Glomerular endothelial cell (primary cell): ENCODE measurements at regions not wholly inside any gene's neighbourhood (a gene's known extent, or its start where the extent isn't known, plus 50 kb on each side); places are given as distances from the start of the nearest gene placed in this dataset.
"Not testable (repeated sequence)": the region's sequence is repeated elsewhere in the genome, so short reads cannot be mapped to it uniquely, and the experiment has no call there.

Source experiments
- DNase-seq: peaks from one replicate; pipeline ENCODE4 v3.0.0-alpha.2; 2011; ENCODE audit warnings: low read depth, low spot score; ENCODE audit errors: extremely low read depth

DNA sequence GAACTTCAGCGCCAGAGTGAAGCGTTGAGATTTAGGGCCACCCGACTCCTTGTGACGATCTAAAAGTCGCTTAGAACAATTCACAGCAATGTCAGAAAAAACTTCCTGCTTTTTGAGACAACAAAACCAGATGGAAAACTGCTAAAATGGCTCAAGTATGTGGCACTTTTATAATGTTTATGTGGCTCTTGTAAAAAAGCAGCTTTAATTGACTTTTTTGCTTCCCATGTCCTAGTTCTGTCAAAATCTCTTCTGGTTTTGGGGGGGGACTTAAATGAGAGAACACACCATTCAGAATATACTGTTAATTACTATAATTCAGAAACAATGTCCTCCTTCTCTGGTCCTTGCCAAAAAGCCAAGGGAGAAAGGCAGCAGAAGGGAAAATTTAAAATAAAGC is 154.7 kb upstream of the LSM14A start:
- no peak for DNase-seq

DNA sequence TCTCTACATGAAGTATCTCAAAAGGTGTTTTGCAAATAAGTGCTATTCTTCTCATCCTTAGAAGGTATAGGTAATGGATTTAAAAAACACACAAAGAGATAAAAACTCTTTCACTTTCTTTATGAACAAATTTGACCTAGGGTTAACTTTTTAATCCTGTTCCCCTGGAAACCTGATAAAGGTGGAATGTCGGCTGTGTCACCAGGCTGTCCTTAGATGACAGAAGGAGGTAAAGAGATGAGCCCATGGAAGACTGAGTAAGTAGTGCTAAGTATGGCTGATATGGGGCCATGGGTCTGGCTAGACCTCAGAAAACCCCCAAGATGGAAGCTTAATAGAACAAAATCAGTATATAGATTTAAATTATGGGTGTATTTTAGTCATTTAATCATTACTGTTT is 153.8 kb upstream of the LSM14A start:
- no peak for DNase-seq

GRCh38 chr19:34023381-34023780 is 148.9 kb upstream of the LSM14A start:
- no peak for DNase-seq

GRCh38 chr19:34033880-34034279 is 138.4 kb upstream of the LSM14A start:
- DNase-seq = no peak

DNA sequence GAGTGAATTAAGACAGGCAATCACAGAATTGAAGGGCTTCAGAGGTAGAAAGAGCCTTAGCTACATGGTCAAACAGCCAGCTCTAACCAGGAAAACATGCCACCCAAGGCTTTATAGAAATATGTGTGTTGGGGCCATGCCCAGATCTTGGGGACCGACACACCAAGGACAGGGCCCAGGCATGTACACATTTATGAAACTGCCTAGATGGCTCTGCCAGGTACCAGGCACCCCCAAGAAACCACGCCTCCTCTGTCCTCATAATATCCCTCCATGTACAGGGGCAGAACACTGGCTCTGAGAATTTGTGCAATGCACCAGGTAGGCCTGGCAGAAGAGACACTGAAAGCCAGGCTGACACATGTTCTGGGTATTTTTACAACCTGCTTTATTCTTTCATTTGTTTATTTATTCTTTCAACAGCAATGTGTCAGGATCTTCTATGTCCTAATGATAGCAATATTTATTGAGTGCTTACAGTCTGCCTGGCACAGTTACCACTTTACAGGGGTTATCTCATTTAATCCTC is 137.9 kb upstream of the LSM14A start:
- DNase-seq = no peak

GRCh38 chr19:34041925-34042521 is 130.3 kb upstream of the LSM14A start:
- no peak for DNase-seq

- DNase-seq = no peak
Measured at GRCh38 chr19:34044021-34044420, 128.3 kb upstream of the LSM14A start.

DNA sequence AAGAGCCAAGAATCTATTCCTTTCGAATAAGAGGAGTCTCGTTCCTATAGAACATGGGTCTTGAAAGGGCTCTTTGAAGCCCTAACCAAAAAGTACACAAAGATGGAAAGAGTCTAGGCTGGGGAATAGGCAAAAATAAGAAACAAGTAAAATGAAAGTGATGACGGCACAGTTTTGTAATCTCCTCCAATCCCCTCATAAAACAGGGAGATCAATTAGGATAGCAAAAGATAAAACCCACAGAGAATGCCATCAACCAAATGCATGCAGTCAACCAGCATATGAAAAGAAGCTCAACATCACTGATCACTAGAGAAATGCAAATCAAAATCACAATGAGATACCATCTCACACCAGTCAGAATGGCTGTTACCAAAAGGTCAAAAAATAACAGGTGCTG is 122.4 kb upstream of the LSM14A start:
- DNase-seq = no peak

DNA sequence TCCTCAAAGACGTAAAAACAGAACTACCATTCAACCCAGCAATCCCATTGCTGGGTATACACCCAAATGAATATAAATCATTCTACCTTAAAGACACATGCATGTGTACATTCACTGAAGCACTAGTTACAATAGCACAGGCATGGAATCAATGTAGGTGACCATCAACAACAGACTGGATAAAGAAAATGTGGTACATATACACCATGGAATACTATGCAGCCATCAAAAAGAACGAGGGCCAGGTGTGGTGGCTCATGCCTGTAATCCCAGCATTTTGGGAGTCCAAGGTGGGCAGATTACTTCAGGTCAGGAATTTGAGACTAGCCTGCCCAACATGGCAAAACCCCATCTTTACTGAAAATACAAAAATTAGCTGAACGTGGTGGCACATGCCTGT is 121.9 kb upstream of the LSM14A start:
- DNase-seq = not testable (repeated sequence)

GRCh38 chr19:34051255-34051654 is 121.0 kb upstream of the LSM14A start:
- DNase-seq = no peak

DNA sequence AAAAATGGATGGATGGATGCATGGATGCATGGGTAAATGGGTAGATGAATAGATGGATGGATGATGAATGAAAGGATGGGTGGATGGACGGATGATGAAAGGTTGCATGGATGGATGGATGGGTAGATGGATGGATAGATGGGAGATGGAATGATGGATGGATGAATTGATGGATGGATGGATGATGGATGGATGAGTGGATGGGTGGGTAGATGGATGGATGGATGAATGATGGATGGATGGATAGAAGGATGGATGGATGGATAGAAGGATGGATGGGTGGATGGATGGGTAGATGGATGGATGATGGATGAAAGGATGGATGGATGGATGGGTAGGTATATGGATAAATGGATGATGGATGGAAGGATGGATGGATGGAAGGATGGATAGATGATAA is 115.1 kb upstream of the LSM14A start:
- DNase-seq = no peak

GRCh38 chr19:34066007-34066643 is 106.2 kb upstream of the LSM14A start:
- DNase-seq = no peak

- DNase-seq = no peak
Measured at GRCh38 chr19:34067861-34068271, 104.4 kb upstream of the LSM14A start.

DNA sequence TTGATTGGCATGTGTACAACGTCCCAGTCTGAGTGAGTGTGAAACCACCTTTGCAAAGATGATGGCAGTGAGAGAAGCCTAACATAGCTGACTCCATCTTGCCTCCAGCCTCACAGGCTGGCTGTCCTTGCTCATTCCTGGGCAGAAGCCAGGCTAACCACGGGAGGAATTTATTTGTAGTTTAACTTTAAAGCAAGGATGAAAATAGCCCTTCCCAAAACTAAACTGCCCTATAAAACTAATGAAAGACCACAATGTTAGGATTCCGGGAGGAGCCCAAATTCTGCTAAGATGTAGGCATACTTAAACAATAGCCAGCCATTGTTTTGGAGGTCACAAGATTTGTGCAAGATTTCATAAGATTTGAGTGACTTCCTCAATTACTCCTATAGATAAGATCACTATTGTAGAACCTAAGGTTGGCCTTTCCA is 96.6 kb upstream of the LSM14A start:
- no peak for DNase-seq

- DNase-seq = no peak
Measured at GRCh38 chr19:34082289-34083077, 89.8 kb upstream of the LSM14A start.

DNA sequence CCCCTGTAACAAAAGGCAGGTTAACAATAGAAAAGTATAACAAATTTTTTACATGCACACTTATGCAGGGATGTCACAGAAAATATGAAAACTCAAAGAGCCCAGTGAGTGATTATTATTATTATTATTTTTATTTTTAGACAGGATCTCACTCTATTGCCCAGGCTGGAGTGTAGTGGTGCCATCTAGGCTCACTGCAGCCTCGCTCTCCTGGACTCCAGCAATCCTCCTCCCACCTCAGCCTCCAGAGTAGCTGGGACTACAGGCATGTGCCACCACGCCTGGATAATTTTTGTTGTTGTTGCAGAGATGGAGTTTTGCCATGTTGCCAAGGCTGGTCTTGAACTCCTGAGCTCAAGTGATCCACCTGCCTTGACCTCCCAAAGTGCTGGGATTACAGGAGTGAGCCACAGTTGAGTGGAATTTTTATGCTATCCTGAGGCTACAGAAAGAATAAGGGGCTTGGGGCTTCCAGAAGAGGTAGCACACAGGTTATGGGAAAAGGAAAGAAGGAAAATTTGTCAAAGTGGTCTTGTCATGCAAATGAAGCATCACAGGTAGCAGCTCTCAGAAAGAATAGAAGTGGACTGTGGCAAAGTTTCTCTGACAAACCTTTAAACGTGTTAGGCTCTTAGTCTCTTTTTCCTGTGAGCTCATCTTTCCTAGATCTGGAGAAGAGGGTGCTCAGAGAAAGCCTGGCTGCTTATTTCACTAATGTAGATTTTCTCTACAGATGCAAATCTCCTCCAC is 87.7 kb upstream of the LSM14A start:
- DNase-seq = no peak

GRCh38 chr19:34085336-34085735 is 87.0 kb upstream of the LSM14A start:
- DNase-seq = no peak

- no peak for DNase-seq
Measured at GRCh38 chr19:34088292-34088691, 84.0 kb upstream of the LSM14A start.

GRCh38 chr19:34089566-34089965 is 82.7 kb upstream of the LSM14A start:
- DNase-seq = no peak

DNA sequence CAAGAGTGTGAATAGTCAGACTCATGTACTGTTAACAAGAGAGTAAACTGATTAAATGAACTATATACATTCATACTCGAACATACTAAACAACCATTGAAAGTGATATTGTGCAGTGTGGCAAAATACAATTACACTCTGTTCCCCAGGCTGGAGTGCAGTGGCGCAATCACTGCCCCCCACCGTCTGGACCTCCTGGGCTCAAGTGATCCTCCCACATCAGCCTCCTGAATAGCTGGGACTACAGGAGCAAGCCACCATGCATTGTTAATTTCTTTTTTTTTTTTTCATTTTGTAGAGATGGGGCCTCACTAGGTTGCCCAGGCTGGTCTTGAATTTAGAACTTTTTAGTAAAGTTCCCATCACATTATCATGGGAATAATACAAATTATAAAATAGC is 77.3 kb upstream of the LSM14A start:
- no peak for DNase-seq

GRCh38 chr19:34095411-34095810 is 76.9 kb upstream of the LSM14A start:
- not testable (repeated sequence) for DNase-seq
